H1 (cell line): ENCODE measurements at regions not wholly inside any gene's neighbourhood (a gene's known extent, or its start where the extent isn't known, plus 50 kb on each side); places are given as distances from the start of the nearest gene placed in this dataset.
"Not testable (repeated sequence)": the region's sequence is repeated elsewhere in the genome, so short reads cannot be mapped to it uniquely, and the experiment has no call there.

Experiments used
- CTCF ChIA-PET: fragments of 300-600 bp; sonication (Branson Sonifier 250); formaldehyde crosslinking; loops from one replicate; lab custom pipeline; 2021; ENCODE audit not compliant: partially characterized antibody; lab: Charles Lee
- POLR2A ChIA-PET: fragments of 300-600 bp; sonication (Branson Sonifier 250); formaldehyde crosslinking; loops from one replicate; lab custom pipeline; 2021; ENCODE audit warnings: inconsistent platforms; ENCODE audit not compliant: partially characterized antibody; lab: Charles Lee
- DNase-seq, 2 experiments: peaks; one replicate each; pipeline versions ENCODE4 v3.0.0 to v3.0.0-alpha.2; 2010 to 2022; ENCODE audit warnings: low spot score in 2 of 2, low read depth in 1 of 2, mixed read lengths in 1 of 2
- FAIRE-seq: peaks from 2 replicates; lab custom pipeline; 2011; peaks lifted over from hg19 to GRCh38; lab: Jason Lieb, UNC
- H2AFZ ChIP-seq: 2 replicates; pipeline ENCODE4 v1.8.1; 2012; ENCODE audit warnings: low read length, inconsistent platforms
- H2AK5ac ChIP-seq: 2 replicates; pipeline ENCODE4 v1.6.1; 2013; ENCODE audit warnings: low read depth, low read length
- H2BK120ac ChIP-seq: replicated peaks from 2 replicates; pipeline ENCODE3; 2013; ENCODE audit warnings: low read depth, low read length, inconsistent platforms
- H2BK12ac ChIP-seq: 2 replicates; pipeline ENCODE4 v1.6.1; 2013; ENCODE audit warnings: low read depth, low read length
- H2BK15ac ChIP-seq: 2 replicates; pipeline ENCODE4 v1.6.1; 2013; ENCODE audit warnings: low read length
- H2BK20ac ChIP-seq: 2 replicates; pipeline ENCODE4 v1.6.1; 2013; ENCODE audit warnings: low read length
- H2BK5ac ChIP-seq: 2 replicates; pipeline ENCODE4 v1.6.1; 2013; ENCODE audit warnings: low read depth, low read length
- H3K14ac ChIP-seq: 2 replicates; pipeline ENCODE4 v1.6.1; 2013; ENCODE audit warnings: inconsistent platforms; ENCODE audit not compliant: insufficient read length
- H3K18ac ChIP-seq: 2 replicates; pipeline ENCODE4 v1.6.1; 2013; ENCODE audit warnings: low read length; ENCODE audit errors: extremely low read depth
- H3K23ac ChIP-seq: 2 replicates; pipeline ENCODE4 v1.6.1; 2013; ENCODE audit warnings: inconsistent platforms; ENCODE audit not compliant: insufficient read length
- H3K23me2 ChIP-seq: 2 replicates; pipeline ENCODE4 v1.6.1; 2013; ENCODE audit warnings: low read depth, low read length
- H3K27ac ChIP-seq: 2 replicates; pipeline ENCODE4 v1.6.1; 2011; ENCODE audit warnings: low read depth, low read length, inconsistent platforms
- H3K27me3 ChIP-seq, 4 experiments: replicated peaks in 1 of 4; 1 replicate in 1 of 4; 2 replicates in 3 of 4; pipeline versions ENCODE4 v1.6.1 to v1.8.1; 2011 to 2013; ENCODE audit warnings: low read length in 3 of 4, mild to moderate bottlenecking in 3 of 4, inconsistent platforms in 2 of 4, mixed read lengths in 2 of 4, moderate library complexity in 1 of 4; ENCODE audit not compliant: control insufficient read depth in 3 of 4, insufficient read depth in 3 of 4; ENCODE audit errors: extremely low read depth in 1 of 4
- H3K36me3 ChIP-seq, 4 experiments: 2 replicates each; pipeline versions ENCODE4 v1.6.1 to v1.8.1; 2011 to 2013; ENCODE audit warnings: mild to moderate bottlenecking in 4 of 4, low read length in 3 of 4, moderate library complexity in 2 of 4, control low read depth in 1 of 4, inconsistent platforms in 1 of 4; ENCODE audit not compliant: insufficient read depth in 4 of 4, control insufficient read depth in 2 of 4
- H3K4ac ChIP-seq: replicated peaks from 2 replicates; pipeline ENCODE3; 2013; ENCODE audit warnings: low read length, low read depth, mixed read lengths, inconsistent platforms; ENCODE audit not compliant: insufficient read length
- H3K4me1 ChIP-seq, 4 experiments: replicated peaks in 1 of 4; 1 replicate in 1 of 4; 2 replicates in 3 of 4; pipeline versions ENCODE4 v1.6.1 to v1.8.1; 2011 to 2013; ENCODE audit warnings: low read length in 3 of 4, inconsistent platforms in 2 of 4, mixed read lengths in 1 of 4; ENCODE audit not compliant: insufficient read depth in 4 of 4, control insufficient read depth in 3 of 4
- H3K4me2 ChIP-seq, 2 experiments: 2 replicates each; pipeline versions ENCODE4 v1.6.1 to v1.8.1; 2011 to 2013; ENCODE audit warnings: low read depth in 2 of 2, low read length in 2 of 2, control low read depth in 1 of 2, inconsistent platforms in 1 of 2, mild to moderate bottlenecking in 1 of 2; ENCODE audit not compliant: insufficient read depth in 1 of 2
- H3K4me3 ChIP-seq, 4 experiments: fragments of 200-600, 300-600 bp in 1 of 4; sonication (generic), shearing (Covaris generic), sonication (Bioruptor Twin) in 1 of 4; 2 replicates each; pipeline versions ENCODE4 v1.5.1 to v1.8.1; 2011 to 2016; ENCODE audit warnings: low read length in 4 of 4, low read depth in 3 of 4, control low read depth in 2 of 4, inconsistent platforms in 2 of 4, mild to moderate bottlenecking in 2 of 4, mixed read lengths in 1 of 4, moderate library complexity in 1 of 4; ENCODE audit not compliant: insufficient read depth in 2 of 4; ENCODE audit errors: extremely low read depth in 1 of 4
- H3K56ac ChIP-seq: replicated peaks from 2 replicates; pipeline ENCODE3; 2013; ENCODE audit warnings: low read depth, mild to moderate bottlenecking, mixed read lengths, low read length, inconsistent platforms; ENCODE audit not compliant: insufficient read length
- H3K79me1 ChIP-seq: 2 replicates; pipeline ENCODE4 v1.6.1; 2013; ENCODE audit warnings: low read depth, low read length, control low read depth
- H3K79me2 ChIP-seq, 2 experiments: 2 replicates each; pipeline versions ENCODE4 v1.6.1 to v1.8.1; 2012 to 2013; ENCODE audit warnings: low read length in 2 of 2, mild to moderate bottlenecking in 2 of 2, inconsistent platforms in 1 of 2; ENCODE audit not compliant: insufficient read depth in 2 of 2, control insufficient read depth in 1 of 2
- H3K9ac ChIP-seq, 4 experiments: replicated peaks in 1 of 4; 1 replicate in 1 of 4; 2 replicates in 3 of 4; pipeline versions ENCODE4 v1.6.1 to v1.8.1; 2011 to 2013; ENCODE audit warnings: low read depth in 3 of 4, low read length in 3 of 4, control low read depth in 2 of 4, mild to moderate bottlenecking in 2 of 4, moderate library complexity in 2 of 4, inconsistent platforms in 1 of 4; ENCODE audit errors: extremely low read depth in 1 of 4
- H3K9me3 ChIP-seq, 2 experiments: 2 replicates each; pipeline versions ENCODE4 v1.6.1 to v1.8.1; 2012 to 2013; ENCODE audit warnings: mild to moderate bottlenecking in 2 of 2, moderate library complexity in 2 of 2, control low read depth in 1 of 2, inconsistent platforms in 1 of 2, low read depth in 1 of 2, low read length in 1 of 2, mixed read lengths in 1 of 2; ENCODE audit not compliant: insufficient read depth in 2 of 2
- H4K20me1 ChIP-seq, 2 experiments: replicated peaks in 1 of 2; 2 replicates each; pipeline versions ENCODE3 to v1.8.1; 2011 to 2013; ENCODE audit warnings: inconsistent platforms in 2 of 2, low read length in 2 of 2, mild to moderate bottlenecking in 1 of 2; ENCODE audit not compliant: insufficient read depth in 2 of 2, control insufficient read depth in 1 of 2
- H4K5ac ChIP-seq: 2 replicates; pipeline ENCODE4 v1.6.1; 2013; ENCODE audit warnings: low read length, low read depth, mixed read lengths, inconsistent platforms; ENCODE audit not compliant: insufficient read length
- H4K8ac ChIP-seq: 2 replicates; pipeline ENCODE4 v1.8.0; 2013; ENCODE audit warnings: mild to moderate bottlenecking, moderate library complexity, low read length, inconsistent platforms; ENCODE audit not compliant: insufficient read depth; ENCODE audit errors: extremely low read depth
- H4K91ac ChIP-seq: replicated peaks from 2 replicates; pipeline ENCODE3; 2013; ENCODE audit warnings: low read length, mixed read lengths, inconsistent platforms; ENCODE audit not compliant: insufficient read length
- whole genome bisulfite sequencing, 2 experiments: shearing (Covaris generic) in 1 of 2; methylation state at CpG; one replicate each; pipeline versions ENCODE4 v1.1.6 to v1.1.7; 2013 to 2015; ENCODE audit warnings: low lambda C conversion rate in 2 of 2, mixed read lengths in 2 of 2, inconsistent platforms in 1 of 2, low coverage in 1 of 2, missing lambda C conversion rate in 1 of 2; ENCODE audit not compliant: insufficient replicate concordance in 2 of 2, insufficient coverage in 1 of 2, insufficient read length in 1 of 2; ENCODE audit errors: extremely low coverage in 1 of 2, missing lambda C conversion rate in 1 of 2; 5-methylcytosine and 5-hydroxymethylcytosine counted together

- H4K5ac ChIP-seq, FAIRE-seq, H3K18ac ChIP-seq, H3K79me2 ChIP-seq, H3K9ac ChIP-seq, H2BK20ac ChIP-seq, H2BK15ac ChIP-seq, H4K20me1 ChIP-seq, POLR2A ChIA-PET, H3K79me1 ChIP-seq, CTCF ChIA-PET, H3K23me2 ChIP-seq, H4K8ac ChIP-seq, H2BK12ac ChIP-seq, H3K4me2 ChIP-seq, H3K27ac ChIP-seq, H2BK5ac ChIP-seq, H2AFZ ChIP-seq, H3K4me3 ChIP-seq, H4K91ac ChIP-seq, H3K14ac ChIP-seq, H2AK5ac ChIP-seq, H3K36me3 ChIP-seq, H3K27me3 ChIP-seq, H3K23ac ChIP-seq, H3K4ac ChIP-seq, DNase-seq, H3K56ac ChIP-seq, H2BK120ac ChIP-seq, H3K4me1 ChIP-seq: not testable (repeated sequence)
- H3K9me3 ChIP-seq, result peaks cover 0 to 14% of the 10 kb centered on the region in 2 experiments; a peak in 2 of 4 replicates
- WGBS, 2 experiments, result 68% methylated on average over 5 of the region's 6 CpGs; no CpG with 5 or more reads in 1 of the 2 experiments
These were observed 145.7 kb downstream of the CCT8L2 start for GRCh38 chr22:16446755-16447440.

GRCh38 chr22:16441014-16441413 lies 151.6 kb downstream of the CCT8L2 start:
- H4K8ac ChIP-seq, POLR2A ChIA-PET, H3K27ac ChIP-seq, H2BK120ac ChIP-seq, DNase-seq, H2BK15ac ChIP-seq, H3K9me3 ChIP-seq, H3K79me2 ChIP-seq, H3K4me2 ChIP-seq, H2BK12ac ChIP-seq, H3K79me1 ChIP-seq, H3K23ac ChIP-seq, H3K4me3 ChIP-seq, H3K4me1 ChIP-seq, H2AFZ ChIP-seq, H4K91ac ChIP-seq, H4K20me1 ChIP-seq, H3K14ac ChIP-seq, H2AK5ac ChIP-seq, H3K9ac ChIP-seq, H2BK5ac ChIP-seq, FAIRE-seq, H3K36me3 ChIP-seq, H4K5ac ChIP-seq, H3K56ac ChIP-seq, H3K23me2 ChIP-seq, H3K27me3 ChIP-seq, H3K4ac ChIP-seq, H2BK20ac ChIP-seq, H3K18ac ChIP-seq: not testable (repeated sequence)
- CTCF ChIA-PET, result interaction anchor here (0.6 kb wide), 1 partner anchor 329 kb away, joined by 3 read pairs; no protein-coding TSS in a partner anchor
- WGBS, 2 experiments, result 88% methylated on average over 1 of the region's 1 CpG; no CpG with 5 or more reads in 1 of the 2 experiments
